ENCODE measurements at regions not wholly inside any gene's neighbourhood (a gene's known extent, or its start where the extent isn't known, plus 50 kb on each side); places are given as distances from the start of the nearest gene placed in this dataset.
A peak's percentile ranks its signal among the peaks of the same experiment; 100 is the strongest.

GRCh38 chr2:217505303-217505702 lies 497.5 kb downstream of the TNS1 start:
- no peak overlapping the region for H3K4me2 ChIP-seq
- no peaks in the 10 kb centered on the region for H3K27me3 ChIP-seq
- H3K27ac ChIP-seq, result no peak overlapping the region
- no peak for TF ChIP-seq EZH2 (IDR thresholded peaks at IDR 0.05; ENCODE audit: borderline replicate concordance)
- no peak for TF ChIP-seq EZH2phosphoT487 (IDR thresholded peaks at IDR 0.05; ENCODE audit: low read depth, severe bottlenecking, unreplicated experiment)
- TF ChIP-seq CTCF (IDR thresholded peaks at IDR 0.05; ENCODE audit: poor library complexity), result no peak
- no peaks in the 10 kb centered on the region for H3K9me3 ChIP-seq (ENCODE audit: low read depth)
- no peak for DNase-seq (ENCODE audit: low spot score)
- peaks cover 4% of the 10 kb centered on the region for H3K4me1 ChIP-seq (ENCODE audit: insufficient read depth)
- no peaks in the 10 kb centered on the region for H3K9me2 ChIP-seq (replicated peaks; ENCODE audit: insufficient read depth)
- H3K79me2 ChIP-seq, result no peaks in the 10 kb centered on the region
- no peak overlapping the region for H3K4me3 ChIP-seq
- WGBS (ENCODE audit: low lambda C conversion rate, missing lambda C conversion rate), result 100% methylated on average over 1 of the region's 1 CpG
- no peaks in the 10 kb centered on the region for H4K20me1 ChIP-seq (ENCODE audit: insufficient read depth, poor library complexity, severe bottlenecking)
- no peak overlapping the region for H2AFZ ChIP-seq
- no peaks in the 10 kb centered on the region for H3K36me3 ChIP-seq (replicated peaks; ENCODE audit: insufficient read depth, low read depth)

- no peak for TF ChIP-seq EZH2 (IDR thresholded peaks at IDR 0.05; ENCODE audit: borderline replicate concordance)
- no peak for TF ChIP-seq CTCF (IDR thresholded peaks at IDR 0.05; ENCODE audit: poor library complexity)
- no peak for TF ChIP-seq EZH2phosphoT487 (IDR thresholded peaks at IDR 0.05; ENCODE audit: low read depth, severe bottlenecking, unreplicated experiment)
- no peaks in the 10 kb centered on the region for H3K79me2 ChIP-seq
- no peaks in the 10 kb centered on the region for H3K27me3 ChIP-seq
- no peaks in the 10 kb centered on the region for H4K20me1 ChIP-seq (ENCODE audit: insufficient read depth, poor library complexity, severe bottlenecking)
- no peak for DNase-seq (ENCODE audit: low spot score)
- whole genome bisulfite sequencing (ENCODE audit: low lambda C conversion rate, missing lambda C conversion rate), result 81% methylated on average over 2 of the region's 2 CpGs
- peaks cover 9% of the 10 kb centered on the region for H3K4me1 ChIP-seq (ENCODE audit: insufficient read depth)
- H3K9me2 ChIP-seq (replicated peaks; ENCODE audit: insufficient read depth), result no peaks in the 10 kb centered on the region
- H3K9me3 ChIP-seq (ENCODE audit: low read depth), result no peaks in the 10 kb centered on the region
- H3K4me3 ChIP-seq, result no peak overlapping the region
- H3K36me3 ChIP-seq (replicated peaks; ENCODE audit: insufficient read depth, low read depth), result no peaks in the 10 kb centered on the region
- no peak overlapping the region for H2AFZ ChIP-seq
- H3K27ac ChIP-seq, result no peak overlapping the region
- no peak overlapping the region for H3K4me2 ChIP-seq
Measured at GRCh38 chr2:217501887-217502286, 500.9 kb downstream of the TNS1 start.

DNA sequence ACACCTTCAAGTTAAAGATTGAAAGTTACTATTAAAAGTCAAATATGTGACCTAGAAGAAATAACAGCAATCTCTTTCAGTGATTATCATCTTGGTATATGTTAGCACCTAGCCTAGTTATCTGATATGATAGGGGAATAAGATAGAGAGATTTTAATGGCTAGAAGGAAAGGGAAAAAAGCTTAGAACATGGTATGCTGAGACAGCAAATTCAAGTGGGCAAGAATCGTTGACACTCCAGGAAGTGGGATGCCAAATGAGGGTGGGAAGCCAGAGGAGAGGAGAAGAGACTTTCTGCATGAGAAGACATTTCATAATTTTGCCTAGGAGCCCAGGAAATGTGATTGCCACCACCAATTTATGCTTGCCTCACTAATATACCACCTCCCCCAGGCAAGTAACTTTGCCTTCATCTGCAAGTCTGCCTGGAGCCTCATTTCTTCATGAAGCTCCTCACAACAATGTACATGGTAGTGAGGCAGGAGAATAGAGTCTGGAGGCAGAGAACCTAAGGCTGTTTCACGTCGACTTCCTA lies 504.9 kb downstream of the TNS1 start:
- no peaks in the 10 kb centered on the region for H3K79me2 ChIP-seq
- H3K9me3 ChIP-seq (ENCODE audit: low read depth), result no peaks in the 10 kb centered on the region
- H3K36me3 ChIP-seq (replicated peaks; ENCODE audit: insufficient read depth, low read depth), result no peaks in the 10 kb centered on the region
- H4K20me1 ChIP-seq (ENCODE audit: insufficient read depth, poor library complexity, severe bottlenecking), result no peaks in the 10 kb centered on the region
- no peaks in the 10 kb centered on the region for H3K9me2 ChIP-seq (replicated peaks; ENCODE audit: insufficient read depth)
- 81% methylated on average over 3 of the region's 3 CpGs for WGBS (ENCODE audit: low lambda C conversion rate, missing lambda C conversion rate)
- TF ChIP-seq EZH2phosphoT487 (IDR thresholded peaks at IDR 0.05; ENCODE audit: low read depth, severe bottlenecking, unreplicated experiment), result no peak
- no peak for TF ChIP-seq EZH2 (IDR thresholded peaks at IDR 0.05; ENCODE audit: borderline replicate concordance)
- TF ChIP-seq CTCF (IDR thresholded peaks at IDR 0.05; ENCODE audit: poor library complexity), result no peak
- H3K4me1 ChIP-seq (ENCODE audit: insufficient read depth), result peaks cover 9% of the 10 kb centered on the region
- no peak overlapping the region for H3K4me2 ChIP-seq
- DNase-seq (ENCODE audit: low spot score), result no peak
- H3K27ac ChIP-seq, result peak overlapping the region; percentile 6
- no peaks in the 10 kb centered on the region for H3K27me3 ChIP-seq
- no peak overlapping the region for H3K4me3 ChIP-seq
- no peak overlapping the region for H2AFZ ChIP-seq

GRCh38 chr2:217494557-217494956 lies 508.2 kb downstream of the TNS1 start:
- TF ChIP-seq EZH2phosphoT487 (IDR thresholded peaks at IDR 0.05; ENCODE audit: low read depth, severe bottlenecking, unreplicated experiment), result no peak
- TF ChIP-seq CTCF (IDR thresholded peaks at IDR 0.05; ENCODE audit: poor library complexity), result no peak
- TF ChIP-seq EZH2 (IDR thresholded peaks at IDR 0.05; ENCODE audit: borderline replicate concordance), result no peak
- H2AFZ ChIP-seq, result no peak overlapping the region
- 95% methylated on average over 4 of the region's 4 CpGs for WGBS (ENCODE audit: low lambda C conversion rate, missing lambda C conversion rate)
- H3K9me2 ChIP-seq (replicated peaks; ENCODE audit: insufficient read depth), result no peaks in the 10 kb centered on the region
- H3K4me1 ChIP-seq (ENCODE audit: insufficient read depth), result peaks cover 9% of the 10 kb centered on the region
- no peaks in the 10 kb centered on the region for H3K36me3 ChIP-seq (replicated peaks; ENCODE audit: insufficient read depth, low read depth)
- no peaks in the 10 kb centered on the region for H3K27me3 ChIP-seq
- no peaks in the 10 kb centered on the region for H4K20me1 ChIP-seq (ENCODE audit: insufficient read depth, poor library complexity, severe bottlenecking)
- H3K27ac ChIP-seq, result no peak overlapping the region
- H3K9me3 ChIP-seq (ENCODE audit: low read depth), result no peaks in the 10 kb centered on the region
- no peak overlapping the region for H3K4me3 ChIP-seq
- no peaks in the 10 kb centered on the region for H3K79me2 ChIP-seq
- no peak for DNase-seq (ENCODE audit: low spot score)
- H3K4me2 ChIP-seq, result no peak overlapping the region
